MCF 10A (cell line): ENCODE measurements at regions not wholly inside any gene's neighbourhood (a gene's known extent, or its start where the extent isn't known, plus 50 kb on each side); places are given as distances from the start of the nearest gene placed in this dataset.
"Not testable (repeated sequence)": the region's sequence is repeated elsewhere in the genome, so short reads cannot be mapped to it uniquely, and the experiment has no call there.

Experiments
- BruUV-seq: library from RNA; stranded (reverse); fragments of 400-500 nt; replicated peaks from 2 replicates; lab custom pipeline; 2021; lab: Mats Ljungman, UMichigan
- CTCF ChIA-PET: fragments of 300-600 bp; sonication (Branson Sonifier 250); formaldehyde crosslinking; extraction: SDS; loops from one replicate; lab custom pipeline; 2021; ENCODE audit warnings: antibody characterized with exemption, inconsistent platforms; lab: Yijun Ruan, JAX
- POLR2A ChIA-PET: fragments of 300-600, 350-650 bp; sonication (Branson Sonifier 250); formaldehyde crosslinking; extraction: SDS; loops from one replicate; lab custom pipeline; 2020; ENCODE audit warnings: antibody characterized with exemption, inconsistent platforms; lab: Yijun Ruan, JAX
- DNase-seq: peaks from one replicate; pipeline ENCODE4 v3.0.0-alpha.2; 2018; ENCODE audit not compliant: unreplicated experiment
- H3K27ac Mint-ChIP-seq: one replicate; pipeline ENCODE4 v1.8.0; 2022; ENCODE audit warnings: mild to moderate bottlenecking, low read depth, mixed read lengths; ENCODE audit not compliant: unreplicated experiment
- H3K27me3 Mint-ChIP-seq: one replicate; pipeline ENCODE4 v1.8.0; 2022; ENCODE audit warnings: mixed read lengths; ENCODE audit not compliant: insufficient read depth, unreplicated experiment
- H3K36me3 Mint-ChIP-seq: one replicate; pipeline ENCODE4 v1.8.0; 2022; ENCODE audit warnings: mild to moderate bottlenecking, moderate library complexity, mixed read lengths; ENCODE audit not compliant: insufficient read depth, unreplicated experiment
- H3K4me1 Mint-ChIP-seq: one replicate; pipeline ENCODE4 v1.8.0; 2022; ENCODE audit warnings: mixed read lengths; ENCODE audit not compliant: insufficient read depth, unreplicated experiment
- H3K4me3 Mint-ChIP-seq: one replicate; pipeline ENCODE4 v1.8.0; 2022; ENCODE audit warnings: mild to moderate bottlenecking, moderate library complexity, mixed read lengths; ENCODE audit not compliant: unreplicated experiment
- H3K9me3 Mint-ChIP-seq: one replicate; pipeline ENCODE4 v1.8.0; 2022; ENCODE audit warnings: mixed read lengths; ENCODE audit not compliant: unreplicated experiment
- CTCF ChIP-seq: fragments of 200-600 bp; IDR thresholded peaks from one replicate; pipeline ENCODE4 v1.8.0; 2022; ENCODE audit warnings: antibody characterized with exemption, mild to moderate bottlenecking; ENCODE audit not compliant: unreplicated experiment
- intact Hi-C: fragments of 100-400 bp; cut with micrococcal nuclease; formaldehyde crosslinking; loops from 2 replicates; pipeline ENCODE4 v1.14.1; 2022

GRCh38 chr10:34058845-34059614 is 724.6 kb upstream of the NRP1 start:
- Mint-ChIP-seq H3K4me1 (no peaks in the 10 kb centered on the region), H3K36me3 (no peaks in the 10 kb centered on the region), H3K27me3 (no peaks in the 10 kb centered on the region), H3K9me3 (peaks cover 17% of the 10 kb centered on the region), H3K4me3 (no peak overlapping the region), H3K27ac (no peak overlapping the region)
- intact Hi-C loops = no loop called here
- no TSS peak for BruUV-seq
- TF ChIP-seq CTCF = no peak
- ChIA-PET CTCF (interaction anchor here (1.4 kb wide), 1 partner anchor 724 kb away, joined by 3 read pairs; the partner anchor contains the start of gene NRP1), POLR2A (no interaction called here)
- DNase-seq = no peak

GRCh38 chr10:34055410-34055985 is 721.0 kb upstream of the NRP1 start:
- CTCF ChIA-PET = interaction anchor here (0.8 to 1.3 kb wide), 2 partner anchors 12 to 28 kb away, joined by 3 read pairs; no protein-coding TSS in a partner anchor
- H3K36me3 Mint-ChIP-seq, POLR2A ChIA-PET, H3K4me1 Mint-ChIP-seq, H3K27ac Mint-ChIP-seq, H3K9me3 Mint-ChIP-seq, DNase-seq, H3K4me3 Mint-ChIP-seq, intact Hi-C loops, H3K27me3 Mint-ChIP-seq, BruUV-seq: not testable (repeated sequence)

GRCh38 chr10:34049887-34050286 is 715.4 kb upstream of the NRP1 start:
- CTCF ChIA-PET = no interaction called here

GRCh38 chr10:34049469-34049868 is 715.0 kb upstream of the NRP1 start:
- H3K27ac Mint-ChIP-seq = no peak overlapping the region
- no peak for DNase-seq

More at GRCh38 chr10:34049887-34050286, 715.4 kb upstream of the NRP1 start:
- peak; percentile 25 for DNase-seq
- POLR2A ChIA-PET = no interaction called here
- Mint-ChIP-seq H3K9me3 (no peaks in the 10 kb centered on the region), H3K27me3 (peaks cover 11% of the 10 kb centered on the region), H3K4me3 (no peak overlapping the region), H3K27ac (no peak overlapping the region), H3K36me3 (no peaks in the 10 kb centered on the region), H3K4me1 (peaks cover 15% of the 10 kb centered on the region)
- TF ChIP-seq CTCF = no peak
- BruUV-seq = no TSS peak
- intact Hi-C loops = no loop called here

More at GRCh38 chr10:34049469-34049868, 715.0 kb upstream of the NRP1 start:
- Mint-ChIP-seq H3K4me1 (peaks cover 15% of the 10 kb centered on the region), H3K4me3 (no peak overlapping the region), H3K9me3 (no peaks in the 10 kb centered on the region), H3K36me3 (no peaks in the 10 kb centered on the region), H3K27me3 (peaks cover 11% of the 10 kb centered on the region)
- ChIA-PET POLR2A (no interaction called here), CTCF (no interaction called here)
- no TSS peak for BruUV-seq
- no peak for TF ChIP-seq CTCF
- intact Hi-C loops = no loop called here
